Motor neuron (in vitro differentiated cells): ENCODE measurements at regions not wholly inside any gene's neighbourhood (a gene's known extent, or its start where the extent isn't known, plus 50 kb on each side); places are given as distances from the start of the nearest gene placed in this dataset.
"Not testable (repeated sequence)": the region's sequence is repeated elsewhere in the genome, so short reads cannot be mapped to it uniquely, and the experiment has no call there.

ENCODE experiments used
- ATAC-seq, 8 experiments: fragments of 200-7000 bp; cut with Tn5 transposase; replicated peaks in 6 of 8; 2 replicates each; pipeline ENCODE4 v1.8.0; 2021; ENCODE audit warnings: mild to moderate bottlenecking in 8 of 8, moderate library complexity in 8 of 8
- H3K27ac ChIP-seq, 2 donors: fragments of 250-450 bp; sonication (Bioruptor Pico); 2 replicates each; pipeline ENCODE4 v1.9.0; 2021; ENCODE audit warnings: antibody characterized with exemption in 2 of 2, mild to moderate bottlenecking in 2 of 2, moderate library complexity in 1 of 2
- H3K4me1 ChIP-seq, 2 donors: fragments of 250-450 bp; sonication (Bioruptor Pico); replicated peaks in 1 of 2; 2 replicates each; pipeline ENCODE4 v1.6.1; 2021; ENCODE audit warnings: antibody characterized with exemption in 2 of 2, mild to moderate bottlenecking in 2 of 2, moderate library complexity in 1 of 2
- H3K4me3 ChIP-seq, 5 donors: fragments of 250-450 bp; sonication (Bioruptor Pico); 2 replicates each; pipeline ENCODE4 v1.9.0; 2021; ENCODE audit warnings: antibody characterized with exemption in 5 of 5, mild to moderate bottlenecking in 5 of 5, moderate library complexity in 4 of 5
- WGBS, 10 experiments: fragments of 450-650 bp; shearing (Covaris generic); methylation state at CpG; one replicate each; pipeline ENCODE4 v1.0.0; 2022; 5-methylcytosine and 5-hydroxymethylcytosine counted together
- in situ Hi-C, 9 experiments: fragments of 400-800 bp; cut with MboI; loops; one replicate each; pipeline ENCODE4 v1.15.0; 2021; ENCODE audit warnings: low sequenced_read_pairs in 9 of 9, low pct_unique_long_range_greater_than_20kb in 2 of 9; ENCODE audit not compliant: unreplicated experiment in 9 of 9

DNA sequence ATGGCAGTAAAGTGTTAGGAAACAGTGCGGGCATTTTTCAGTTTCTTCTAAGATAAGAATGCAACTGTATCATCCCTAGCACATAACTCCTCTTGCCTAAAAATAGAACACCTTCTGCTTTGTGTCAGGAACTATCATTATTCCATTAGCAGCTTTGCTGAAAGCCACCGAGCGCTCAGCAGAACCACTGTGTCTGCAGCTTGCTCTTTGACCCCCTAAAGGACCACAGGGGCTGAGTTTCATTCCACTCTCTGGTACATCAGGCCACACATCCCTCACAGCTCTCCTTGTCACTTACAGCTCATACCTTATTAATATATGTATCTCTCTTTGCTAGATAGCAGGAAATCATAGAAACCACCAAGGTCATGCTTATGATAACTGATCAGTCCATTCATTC, 360.2 kb downstream of the KCNA4 start:
- H3K4me3 ChIP-seq: no peak overlapping the region
- in situ Hi-C loops: no loop called here
- H3K4me1 ChIP-seq: no peaks in the 10 kb centered on the region
- H3K27ac ChIP-seq: no peak overlapping the region
- ATAC-seq: peak in 3 of 8 experiments; percentile 61 to 76 (median 73)
- 25 to 80% (median 63%) methylated on average over 1 to 3 of the region's 3 CpGs; no CpG with 5 or more reads in 4 of the 10 experiments for WGBS, 10 experiments

DNA sequence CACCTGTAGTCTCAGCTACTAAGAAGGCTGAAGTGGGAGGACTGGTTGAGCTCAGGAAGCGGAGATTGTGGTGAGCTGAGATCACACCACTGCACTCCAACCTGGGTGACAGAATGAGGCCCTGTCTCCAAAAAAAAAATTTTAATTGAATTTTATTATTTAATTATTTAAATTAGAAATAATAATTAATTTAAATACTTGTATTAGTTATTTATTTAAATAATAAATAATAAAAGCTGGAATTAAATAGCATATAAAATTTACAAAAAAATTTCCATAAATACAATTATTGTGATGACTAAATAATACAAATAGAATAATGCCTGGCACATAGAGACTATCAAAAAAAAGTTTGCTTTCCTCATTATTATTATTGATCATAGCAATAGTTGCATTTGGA, 371.5 kb downstream of the KCNA4 start:
- Histone ChIP-seq H3K4me3 (no peak overlapping the region), H3K27ac (no peak overlapping the region), H3K4me1 (no peaks in the 10 kb centered on the region)
- WGBS, 10 experiments: 0 to 100% (median 78%) methylated on average over 1 of the region's 1 CpG; no CpG with 5 or more reads in 2 of the 10 experiments
- ATAC-seq: no peak
- in situ Hi-C loops: no loop called here

DNA sequence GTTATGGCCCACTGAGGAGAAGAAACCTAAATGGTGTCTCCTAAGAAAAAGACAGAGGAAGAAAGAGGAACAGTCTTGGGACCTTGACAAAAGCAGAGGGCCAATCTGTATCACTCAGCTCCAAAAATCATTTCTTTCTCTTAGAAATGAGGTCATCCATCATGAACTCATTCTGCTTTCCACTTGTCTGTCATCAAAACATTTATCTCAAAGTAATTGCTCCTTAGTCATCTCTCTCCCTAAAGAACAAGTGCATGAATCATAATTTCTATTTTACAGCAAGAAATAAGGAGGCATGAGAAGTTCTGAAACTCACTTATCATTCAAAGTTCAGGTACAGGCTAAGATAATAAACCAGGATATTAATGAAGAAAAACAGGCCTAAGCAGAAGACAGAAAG, 375.6 kb downstream of the KCNA4 start:
- H3K4me1 ChIP-seq: no peaks in the 10 kb centered on the region
- H3K27ac ChIP-seq: no peak overlapping the region
- in situ Hi-C loops: no loop called here
- no peak overlapping the region for H3K4me3 ChIP-seq
- peak in 2 of 8 experiments; percentile 37 to 45 for ATAC-seq

DNA sequence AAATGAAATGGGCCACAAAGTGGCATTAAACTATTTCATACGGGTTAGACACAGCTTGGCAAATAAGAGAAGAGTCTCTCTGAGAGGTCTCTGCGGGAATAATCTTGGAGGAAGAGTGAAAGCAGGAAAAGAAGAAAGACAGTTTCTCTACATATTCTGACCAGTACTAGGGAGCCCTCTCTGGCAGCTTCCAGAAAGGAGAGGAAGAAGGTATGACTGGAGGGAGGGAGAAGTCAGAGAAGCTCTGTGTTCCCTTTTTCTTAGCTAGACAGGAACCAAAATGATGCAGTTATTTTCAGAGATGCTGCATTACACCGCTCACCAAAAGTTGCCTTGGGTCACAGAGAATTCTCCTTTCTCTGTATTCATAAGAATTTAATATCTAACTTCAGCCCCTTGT, 382.1 kb downstream of the KCNA4 start:
- WGBS, 10 experiments: 0 to 80% (median 69%) methylated on average over 1 to 3 of the region's 3 CpGs; no CpG with 5 or more reads in 1 of the 10 experiments
- in situ Hi-C loops: no loop called here
- no peak for ATAC-seq

DNA sequence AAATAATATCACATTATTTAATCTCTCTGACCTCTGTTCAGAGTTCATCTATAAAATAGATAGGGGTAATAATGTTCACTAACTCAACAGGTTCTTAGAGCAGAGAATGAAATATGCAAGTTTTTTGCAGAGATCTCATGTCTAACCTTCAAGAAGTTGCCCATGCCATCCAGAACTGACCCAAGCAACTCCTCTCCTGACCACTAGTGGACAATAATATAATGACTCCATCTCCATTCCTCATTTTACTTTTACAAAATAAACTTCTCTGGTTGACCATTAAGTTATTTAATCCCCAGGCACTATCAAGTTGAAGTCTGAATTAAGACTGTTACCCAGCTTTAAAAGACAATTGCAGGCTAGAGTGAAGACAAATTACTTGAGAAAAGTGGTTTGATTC, 382.6 kb downstream of the KCNA4 start:
- H3K4me1 ChIP-seq: no peaks in the 10 kb centered on the region
- ATAC-seq: no peak
- H3K4me3 ChIP-seq: no peak overlapping the region
- no peak overlapping the region for H3K27ac ChIP-seq
- in situ Hi-C loops: no loop called here

More for the DNA sequence above, 382.1 kb downstream of the KCNA4 start:
- Histone ChIP-seq H3K4me3 (no peak overlapping the region), H3K4me1 (no peaks in the 10 kb centered on the region), H3K27ac (no peak overlapping the region)

DNA sequence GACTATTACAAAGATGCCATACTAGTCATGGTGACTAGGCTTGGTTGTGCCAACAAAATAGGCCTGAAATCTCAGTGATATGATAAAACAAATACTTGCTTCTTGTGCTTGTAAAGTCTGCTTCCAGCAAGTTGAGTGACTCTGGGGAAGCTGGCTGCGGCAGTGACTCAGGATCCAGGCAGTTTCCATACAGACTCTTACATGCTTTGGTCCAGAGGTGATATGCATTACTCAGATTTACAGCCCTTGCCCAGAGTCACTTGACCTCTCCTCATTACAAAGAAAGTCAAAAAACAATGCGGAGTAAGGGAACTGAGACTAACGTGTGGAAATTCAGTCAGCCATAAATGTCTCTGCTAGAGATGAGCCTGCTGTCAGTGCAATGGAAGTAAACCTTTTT, 387.5 kb downstream of the KCNA4 start:
- in situ Hi-C loops: no loop called here
- ATAC-seq: peak in 5 of 8 experiments; percentile 54 to 84 (median 80)
- Histone ChIP-seq H3K4me1 (peaks cover 0 to 3% of the 10 kb centered on the region in 2 donors), H3K4me3 (no peak overlapping the region), H3K27ac (no peak overlapping the region)
- 11 to 69% (median 52%) methylated on average over 1 to 3 of the region's 3 CpGs; no CpG with 5 or more reads in 4 of the 10 experiments for WGBS, 10 experiments

DNA sequence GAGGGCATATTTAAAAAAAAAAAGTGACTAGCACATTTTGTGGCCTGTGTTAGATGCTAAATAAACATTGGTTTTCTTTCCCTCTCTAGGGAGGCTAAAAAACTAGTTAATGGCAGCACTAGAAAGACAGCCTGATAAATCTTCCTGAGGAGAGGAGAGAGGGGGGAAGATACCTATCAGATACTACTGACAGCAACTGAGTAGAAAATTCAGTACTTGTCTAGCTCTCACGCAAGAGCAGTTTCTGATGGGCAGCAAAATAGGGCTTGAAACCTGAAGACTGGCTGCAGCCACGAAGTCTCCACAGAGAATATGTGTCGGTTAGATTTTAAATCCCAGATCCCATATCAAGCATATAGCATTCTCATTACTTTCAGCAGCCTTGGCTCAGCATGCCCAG, 388.2 kb downstream of the KCNA4 start:
- ATAC-seq: peak in 2 of 8 experiments; percentile 9 to 36
- in situ Hi-C loops: no loop called here
- WGBS, 10 experiments: 10 to 100% (median 29%) methylated on average over 1 to 3 of the region's 3 CpGs; no CpG with 5 or more reads in 4 of the 10 experiments
- no peak overlapping the region for H3K4me3 ChIP-seq
- no peak overlapping the region for H3K27ac ChIP-seq
- H3K4me1 ChIP-seq: peaks cover 0 to 3% of the 10 kb centered on the region in 2 donors

DNA sequence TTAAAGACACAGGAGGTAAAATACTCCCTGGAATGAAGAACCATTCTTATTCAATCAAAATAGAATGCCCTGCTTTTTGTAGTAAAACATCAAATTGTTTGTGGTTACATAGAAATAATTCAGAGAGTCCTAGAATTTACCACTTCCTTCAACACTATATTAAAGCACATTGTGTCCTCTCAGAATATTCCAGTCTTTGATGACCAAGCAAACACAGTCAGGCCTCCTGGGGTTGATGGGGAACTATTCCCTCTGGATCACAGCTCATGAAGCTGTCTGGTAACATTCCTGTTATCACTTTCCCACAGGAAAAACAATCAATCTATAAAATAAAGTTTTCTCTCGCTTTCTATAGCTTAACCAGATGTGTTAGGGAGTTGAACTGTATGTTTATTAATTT, 389.3 kb downstream of the KCNA4 start:
- Histone ChIP-seq H3K27ac (no peak overlapping the region), H3K4me1 (peaks cover 0 to 3% of the 10 kb centered on the region in 2 donors), H3K4me3 (no peak overlapping the region)
- 0 to 100% (median 80%) methylated on average over 1 of the region's 1 CpG; no CpG with 5 or more reads in 4 of the 10 experiments for WGBS, 10 experiments
- in situ Hi-C loops: no loop called here
- no peak for ATAC-seq

DNA sequence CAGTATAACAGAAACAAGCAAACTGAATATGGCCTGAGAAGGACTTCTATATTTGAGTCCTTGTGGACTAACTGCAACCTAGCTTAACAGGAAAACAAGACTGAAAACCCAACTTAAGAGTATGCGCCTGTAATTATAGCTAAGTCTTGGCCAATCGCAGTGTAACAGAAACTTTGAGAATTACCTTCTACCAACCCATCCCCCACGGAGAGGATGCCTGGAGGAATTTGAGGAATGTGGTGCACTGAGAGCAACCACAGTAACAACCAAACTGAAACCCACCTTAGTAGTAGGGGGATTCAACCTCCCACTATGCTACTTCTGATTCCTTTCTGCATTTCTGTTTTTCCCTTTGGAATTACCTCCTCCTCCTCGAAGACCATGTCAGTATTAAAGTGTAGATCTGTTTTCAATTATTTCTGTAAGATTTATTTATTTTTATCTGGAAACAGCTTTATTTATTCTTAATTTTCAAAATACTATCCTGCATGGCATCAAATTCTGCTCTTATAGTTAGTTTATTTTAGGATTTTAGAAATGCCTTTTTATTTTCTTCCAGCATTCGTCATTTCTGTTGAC, 393.6 kb downstream of the KCNA4 start:
- Histone ChIP-seq H3K27ac (no peak overlapping the region), H3K4me1 (no peaks in the 10 kb centered on the region), H3K4me3 (no peak overlapping the region)
- 0 to 82% (median 47%) methylated on average over 2 to 5 of the region's 5 CpGs; no CpG with 5 or more reads in 1 of the 10 experiments for WGBS, 10 experiments
- no peak for ATAC-seq
- in situ Hi-C loops: no loop called here

DNA sequence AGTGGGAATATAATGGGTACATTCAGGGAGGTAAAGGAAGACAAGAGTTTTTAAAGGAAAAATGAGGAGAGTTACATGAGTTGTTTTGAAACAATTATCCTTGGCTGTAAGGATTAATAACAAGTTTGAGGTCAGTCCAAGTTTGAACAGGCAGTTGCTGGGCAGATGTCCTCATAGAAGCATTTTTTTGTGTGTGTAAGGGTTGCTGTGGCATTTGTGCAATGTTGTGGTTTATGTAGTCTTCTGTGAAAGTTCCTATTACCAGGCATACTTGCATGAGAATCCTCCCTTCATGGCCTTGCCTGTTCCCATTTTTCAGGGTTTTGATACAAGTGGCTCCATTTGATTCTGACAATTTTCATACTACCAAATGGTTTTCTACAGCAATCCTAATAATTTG, 400.2 kb downstream of the KCNA4 start:
- in situ Hi-C loops: no loop called here
- Histone ChIP-seq H3K4me3 (no peak overlapping the region), H3K4me1 (no peaks in the 10 kb centered on the region), H3K27ac (no peak overlapping the region)
- ATAC-seq: peak in 1 of 8 experiments; percentile 87

DNA sequence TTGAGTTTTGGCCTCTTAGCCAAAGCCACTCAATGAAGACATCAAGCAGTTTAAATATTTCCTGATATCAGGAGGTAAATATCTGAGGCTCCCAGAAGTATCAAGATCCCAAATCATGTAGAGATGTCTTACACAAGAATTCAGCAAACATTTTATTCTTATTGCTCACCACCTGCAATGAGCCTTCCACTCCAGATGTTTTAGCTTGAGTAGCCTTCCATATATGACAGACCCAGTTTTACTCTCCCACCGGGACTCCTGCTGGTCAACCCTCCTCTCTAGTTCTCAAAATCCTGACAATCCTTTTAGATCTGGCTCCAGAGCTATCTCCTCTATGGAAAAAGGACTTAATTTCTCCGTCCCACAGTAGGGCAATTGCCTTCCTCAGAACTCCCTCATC, 404.4 kb downstream of the KCNA4 start:
- ATAC-seq: no peak
- Histone ChIP-seq H3K4me3 (no peak overlapping the region), H3K27ac (no peak overlapping the region), H3K4me1 (no peaks in the 10 kb centered on the region)
- in situ Hi-C loops: no loop called here
- 0 to 100% (median 44%) methylated on average over 1 to 2 of the region's 2 CpGs; no CpG with 5 or more reads in 2 of the 10 experiments for WGBS, 10 experiments

DNA sequence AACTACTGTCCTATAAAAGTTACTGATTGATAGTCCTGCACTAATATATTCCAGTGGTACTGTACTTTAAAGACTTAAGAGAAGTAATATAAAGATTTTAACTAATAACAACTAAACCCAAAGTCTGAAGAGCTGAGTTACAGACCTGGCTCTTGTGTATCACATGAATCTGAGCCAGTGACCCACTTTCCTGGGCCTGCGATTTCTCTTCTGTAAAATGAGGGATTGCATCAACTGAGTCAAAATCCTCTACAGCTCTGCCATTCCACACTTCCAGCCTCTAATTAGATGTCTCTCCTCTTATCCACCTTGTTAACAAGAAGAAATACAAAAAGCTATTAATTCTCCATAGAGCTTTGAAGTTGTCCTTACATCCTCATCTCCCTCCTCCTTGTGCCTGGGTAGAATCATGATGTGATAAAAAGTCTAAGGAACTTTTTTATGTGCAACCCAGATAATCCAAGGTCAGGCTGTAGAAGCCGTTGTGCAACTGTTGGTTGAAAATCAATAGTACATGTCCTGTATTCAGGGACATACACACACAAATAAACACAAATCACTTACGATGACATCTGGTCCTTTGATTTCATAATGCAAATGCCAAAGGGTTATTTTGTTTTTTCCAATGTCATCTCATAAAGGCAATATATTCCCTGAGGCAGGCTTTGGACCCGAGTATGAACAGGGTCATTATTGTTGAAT, 410.3 kb downstream of the KCNA4 start:
- WGBS, 10 experiments: 0 to 82% (median 67%) methylated on average over 1 to 3 of the region's 4 CpGs; no CpG with 5 or more reads in 3 of the 10 experiments
- Histone ChIP-seq H3K4me1 (no peaks in the 10 kb centered on the region), H3K27ac (no peak overlapping the region), H3K4me3 (no peak overlapping the region)
- in situ Hi-C loops: no loop called here
- ATAC-seq: no peak

DNA sequence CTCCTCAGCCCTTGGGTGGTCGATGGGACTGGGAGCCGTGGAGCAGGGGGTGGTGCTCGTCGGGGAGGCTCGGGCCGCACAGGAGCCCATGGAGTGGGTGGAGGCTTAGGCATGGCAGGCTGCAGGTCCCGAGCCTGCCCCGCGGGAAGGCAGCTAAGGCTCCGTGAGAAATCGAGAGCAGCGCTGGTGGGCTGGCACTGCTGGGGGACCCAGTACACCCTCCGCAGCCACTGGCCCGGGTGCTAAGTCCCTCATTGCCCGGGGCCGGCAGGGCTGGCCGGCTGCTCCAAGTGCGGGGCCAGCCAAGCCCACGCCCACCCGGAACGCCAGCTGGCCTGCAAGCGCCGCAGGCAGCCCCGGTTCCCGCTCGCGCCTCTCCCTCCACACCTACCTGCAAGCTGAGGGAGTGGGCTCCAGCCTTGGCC, 416.7 kb downstream of the KCNA4 start:
- H3K27ac ChIP-seq, H3K4me3 ChIP-seq, ATAC-seq, in situ Hi-C loops, H3K4me1 ChIP-seq: not testable (repeated sequence)
- WGBS, 10 experiments: 94% methylated on average over 11 of the region's 27 CpGs; no CpG with 5 or more reads in 9 of the 10 experiments

DNA sequence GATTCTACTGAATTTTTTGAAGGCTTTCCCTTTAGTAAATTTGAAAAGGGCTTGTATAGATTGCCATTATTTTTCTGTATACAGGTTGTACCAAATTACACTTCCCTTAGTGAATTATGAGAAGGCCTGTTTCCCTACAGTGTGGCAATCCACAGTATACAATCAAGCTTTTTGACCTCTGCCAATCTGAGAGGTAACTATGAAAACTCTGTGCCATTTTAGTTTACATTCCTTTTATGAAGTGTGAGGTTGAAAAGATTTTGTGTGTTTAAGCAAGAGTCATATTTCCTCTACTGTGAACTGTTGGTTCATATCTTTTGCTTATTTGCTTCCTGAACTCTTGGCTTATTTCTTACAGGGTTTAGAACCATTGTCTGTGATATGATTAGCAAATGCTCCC, 432.5 kb downstream of the KCNA4 start:
- H3K27ac ChIP-seq: no peak overlapping the region
- ATAC-seq: no peak
- in situ Hi-C loops: no loop called here
- H3K4me1 ChIP-seq: no peaks in the 10 kb centered on the region
- no peak overlapping the region for H3K4me3 ChIP-seq
